VCaP (cell line): ENCODE measurements at regions not wholly inside any gene's neighbourhood (a gene's known extent, or its start where the extent isn't known, plus 50 kb on each side); places are given as distances from the start of the nearest gene placed in this dataset.

Experiments used
- H3K27ac ChIP-seq: fragments of 450-650 bp; 2 replicates; pipeline ENCODE4 v1.5.1; 2017
- CTCF ChIP-seq: fragments of 450-650 bp; conservative IDR thresholded peaks from 2 replicates; pipeline ENCODE4 v1.5.1; 2017; ENCODE audit warnings: mild to moderate bottlenecking, moderate library complexity

- TF ChIP-seq CTCF, result no peak
- H3K27ac ChIP-seq, result no peak overlapping the region
These were observed 251.0 kb downstream of the TUSC1 start for GRCh38 chr9:25427290-25427689.

GRCh38 chr9:25421560-25421959 lies 256.7 kb downstream of the TUSC1 start:
- no peak overlapping the region for H3K27ac ChIP-seq
- TF ChIP-seq CTCF, result no peak

DNA sequence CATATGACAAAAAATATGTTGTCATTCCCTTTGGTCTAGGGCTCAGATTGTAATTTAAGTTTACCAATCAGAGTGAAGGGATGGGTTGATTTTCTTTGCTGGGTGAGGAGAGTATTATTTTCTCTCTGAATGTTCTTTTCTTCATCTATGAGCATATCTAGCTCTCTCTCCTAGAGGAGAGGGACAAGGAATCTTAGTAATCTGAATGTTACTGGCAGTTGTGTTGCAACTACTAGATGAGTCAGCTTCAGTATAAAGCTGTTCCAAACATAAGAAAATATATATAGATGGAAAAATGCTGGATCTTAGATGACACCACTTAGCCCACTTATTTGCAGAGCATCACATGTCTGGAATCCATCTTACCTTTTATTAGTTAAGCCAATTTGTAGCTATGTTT lies 259.3 kb downstream of the TUSC1 start:
- no peak for TF ChIP-seq CTCF
- H3K27ac ChIP-seq, result no peak overlapping the region

- H3K27ac ChIP-seq, result no peak overlapping the region
- TF ChIP-seq CTCF, result no peak
These were observed 262.5 kb downstream of the TUSC1 start for GRCh38 chr9:25415718-25416117.

GRCh38 chr9:25412646-25413045 lies 265.6 kb downstream of the TUSC1 start:
- no peak for TF ChIP-seq CTCF
- H3K27ac ChIP-seq, result no peak overlapping the region

DNA sequence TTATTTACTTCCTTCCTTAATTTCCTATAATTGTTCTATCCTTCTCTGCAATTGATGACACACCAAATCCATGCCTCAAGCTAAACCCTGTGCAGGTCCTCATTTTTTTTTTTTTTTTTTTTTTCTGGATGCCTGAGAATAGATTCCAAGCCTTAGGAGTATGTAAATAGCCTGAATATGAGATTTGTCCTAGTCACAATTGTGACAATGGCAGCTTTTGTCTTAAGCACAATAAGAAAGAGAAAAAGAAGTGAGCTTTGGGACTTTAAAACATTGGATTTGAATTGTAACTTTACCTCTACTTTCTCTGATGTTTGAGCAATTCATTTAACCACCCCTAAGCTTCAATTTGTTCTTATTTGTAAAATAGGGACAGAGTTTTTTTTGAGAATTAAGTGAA lies 280.5 kb downstream of the TUSC1 start:
- no peak for TF ChIP-seq CTCF
- no peak overlapping the region for H3K27ac ChIP-seq

DNA sequence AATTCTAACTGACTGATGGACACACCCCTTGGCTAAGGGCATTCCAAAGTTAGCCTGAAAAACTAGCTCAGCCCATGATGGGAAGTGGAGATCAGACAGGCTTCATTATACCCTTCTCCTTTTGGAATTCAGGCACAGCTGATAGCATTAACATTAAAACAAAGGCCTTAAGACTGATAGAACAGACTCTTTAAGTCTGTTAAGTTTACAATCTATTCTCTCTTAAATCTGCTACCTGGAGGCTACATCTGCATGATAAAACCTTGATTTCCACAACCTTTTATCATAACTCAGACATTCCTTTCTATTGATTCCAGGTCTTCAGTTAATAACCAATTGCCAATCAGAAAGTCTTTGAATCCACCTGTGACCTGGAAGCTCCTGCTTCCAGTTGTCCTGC lies 281.4 kb downstream of the TUSC1 start:
- H3K27ac ChIP-seq, result no peak overlapping the region
- TF ChIP-seq CTCF, result no peak

GRCh38 chr9:25381141-25381540 lies 297.1 kb downstream of the TUSC1 start:
- no peak for TF ChIP-seq CTCF
- H3K27ac ChIP-seq, result no peak overlapping the region
